ENCODE measurements at regions not wholly inside any gene's neighbourhood (a gene's known extent, or its start where the extent isn't known, plus 50 kb on each side); places are given as distances from the start of the nearest gene placed in this dataset.

DNA sequence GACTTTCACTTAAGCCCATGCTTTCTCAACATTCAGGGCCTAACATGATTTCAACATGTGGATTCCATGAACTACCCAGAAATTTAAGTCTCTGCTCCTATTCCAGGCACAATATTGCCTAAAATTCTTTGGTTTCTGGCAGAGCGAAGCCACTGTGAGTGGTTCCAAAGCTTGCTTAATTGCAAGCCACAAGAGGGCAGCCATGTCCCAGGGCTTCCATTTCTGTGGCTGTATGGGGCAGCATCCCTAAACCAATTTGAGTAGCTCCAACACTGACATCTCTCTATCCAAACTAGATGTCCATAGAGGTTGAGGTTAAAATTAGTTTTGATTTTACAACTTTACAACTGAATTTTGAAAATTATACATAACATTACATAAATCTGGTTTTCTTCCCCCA lies 56.3 kb upstream of the MDFIC start:
- ATAC-seq (ENCODE audit: insufficient number of reproducible peaks, low FRiP score, low read depth) (no peak), DNase-seq (ENCODE audit: low spot score) (no peak)
- TF ChIP-seq, protein P1, sequence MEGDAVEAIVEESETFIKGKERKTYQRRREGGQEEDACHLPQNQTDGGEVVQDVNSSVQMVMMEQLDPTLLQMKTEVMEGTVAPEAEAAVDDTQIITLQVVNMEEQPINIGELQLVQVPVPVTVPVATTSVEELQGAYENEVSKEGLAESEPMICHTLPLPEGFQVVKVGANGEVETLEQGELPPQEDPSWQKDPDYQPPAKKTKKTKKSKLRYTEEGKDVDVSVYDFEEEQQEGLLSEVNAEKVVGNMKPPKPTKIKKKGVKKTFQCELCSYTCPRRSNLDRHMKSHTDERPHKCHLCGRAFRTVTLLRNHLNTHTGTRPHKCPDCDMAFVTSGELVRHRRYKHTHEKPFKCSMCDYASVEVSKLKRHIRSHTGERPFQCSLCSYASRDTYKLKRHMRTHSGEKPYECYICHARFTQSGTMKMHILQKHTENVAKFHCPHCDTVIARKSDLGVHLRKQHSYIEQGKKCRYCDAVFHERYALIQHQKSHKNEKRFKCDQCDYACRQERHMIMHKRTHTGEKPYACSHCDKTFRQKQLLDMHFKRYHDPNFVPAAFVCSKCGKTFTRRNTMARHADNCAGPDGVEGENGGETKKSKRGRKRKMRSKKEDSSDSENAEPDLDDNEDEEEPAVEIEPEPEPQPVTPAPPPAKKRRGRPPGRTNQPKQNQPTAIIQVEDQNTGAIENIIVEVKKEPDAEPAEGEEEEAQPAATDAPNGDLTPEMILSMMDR (IDR thresholded peaks at IDR 0.05), result peak; percentile 56
- no peak overlapping the region for H3K4me3 ChIP-seq
- no peaks in the 10 kb centered on the region for H3K36me3 ChIP-seq
- H3K9me3 ChIP-seq, result no peaks in the 10 kb centered on the region
- H3K4me1 ChIP-seq (ENCODE audit: control insufficient read depth in 1 of 2, low read depth in 2 of 2), result no peaks in the 10 kb centered on the region
- H3K27ac ChIP-seq, result no peak overlapping the region
- no peaks in the 10 kb centered on the region for H3K27me3 ChIP-seq (replicated peaks; ENCODE audit: insufficient read depth)
